MM.1S (cell line): ENCODE measurements at regions not wholly inside any gene's neighbourhood (a gene's known extent, or its start where the extent isn't known, plus 50 kb on each side); places are given as distances from the start of the nearest gene placed in this dataset.
"Not testable (repeated sequence)": the region's sequence is repeated elsewhere in the genome, so short reads cannot be mapped to it uniquely, and the experiment has no call there.

Experiments used
- EZH2 ChIP-seq: fragments of 300-600 bp; sonication (generic); optimal IDR thresholded peaks from 2 replicates; pipeline ENCODE3; 2017; ENCODE audit warnings: low read depth, mild to moderate bottlenecking, antibody characterized with exemption, low read length, mixed read lengths
- TF ChIP-seq, protein P1 (sequence below): fragments of 300-600 bp; sonication (generic); IDR thresholded peaks from 2 replicates; pipeline ENCODE4 v1.5.1; 2016; ENCODE audit warnings: antibody characterized with exemption, low read length, mixed read lengths

DNA sequence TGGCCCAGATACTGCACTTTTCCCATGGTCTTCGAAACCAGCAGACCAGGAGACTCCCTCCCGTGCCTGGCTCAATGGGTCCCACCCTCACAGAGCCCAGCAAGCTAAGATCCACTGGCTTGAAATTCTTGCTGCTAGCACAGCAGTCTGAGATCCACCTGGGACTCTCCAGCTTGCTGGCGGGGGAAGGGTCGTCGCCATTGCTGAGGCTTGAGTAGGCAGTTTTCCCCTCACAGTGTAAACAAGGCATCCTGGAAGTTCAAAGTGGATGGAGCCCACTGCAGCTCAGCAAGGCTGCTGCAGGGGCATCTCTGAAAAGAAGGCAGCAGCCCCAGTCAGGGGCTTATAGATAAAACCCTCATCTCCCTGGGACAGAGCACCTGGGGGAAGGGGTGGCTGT lies 255.6 kb upstream of the MAGEB18 start:
- TF ChIP-seq, protein P1, sequence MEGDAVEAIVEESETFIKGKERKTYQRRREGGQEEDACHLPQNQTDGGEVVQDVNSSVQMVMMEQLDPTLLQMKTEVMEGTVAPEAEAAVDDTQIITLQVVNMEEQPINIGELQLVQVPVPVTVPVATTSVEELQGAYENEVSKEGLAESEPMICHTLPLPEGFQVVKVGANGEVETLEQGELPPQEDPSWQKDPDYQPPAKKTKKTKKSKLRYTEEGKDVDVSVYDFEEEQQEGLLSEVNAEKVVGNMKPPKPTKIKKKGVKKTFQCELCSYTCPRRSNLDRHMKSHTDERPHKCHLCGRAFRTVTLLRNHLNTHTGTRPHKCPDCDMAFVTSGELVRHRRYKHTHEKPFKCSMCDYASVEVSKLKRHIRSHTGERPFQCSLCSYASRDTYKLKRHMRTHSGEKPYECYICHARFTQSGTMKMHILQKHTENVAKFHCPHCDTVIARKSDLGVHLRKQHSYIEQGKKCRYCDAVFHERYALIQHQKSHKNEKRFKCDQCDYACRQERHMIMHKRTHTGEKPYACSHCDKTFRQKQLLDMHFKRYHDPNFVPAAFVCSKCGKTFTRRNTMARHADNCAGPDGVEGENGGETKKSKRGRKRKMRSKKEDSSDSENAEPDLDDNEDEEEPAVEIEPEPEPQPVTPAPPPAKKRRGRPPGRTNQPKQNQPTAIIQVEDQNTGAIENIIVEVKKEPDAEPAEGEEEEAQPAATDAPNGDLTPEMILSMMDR = not testable (repeated sequence)
- not testable (repeated sequence) for TF ChIP-seq EZH2
